Limb (tissue), 2 donors: ENCODE measurements at regions not wholly inside any gene's neighbourhood (a gene's known extent, or its start where the extent isn't known, plus 50 kb on each side); places are given as distances from the start of the nearest gene placed in this dataset.

ENCODE experiments used
- DNase-seq, 2 donors: peaks; one replicate each; pipeline ENCODE4 v3.0.0-alpha.2; 2016; ENCODE audit errors: extremely low spot score in 2 of 2

- no peak for DNase-seq
These were observed 277.6 kb downstream of the ZNF608 start for GRCh38 chr5:124468671-124469411.

- no peak for DNase-seq
These were observed 278.7 kb downstream of the ZNF608 start for GRCh38 chr5:124467745-124468144.

GRCh38 chr5:124466011-124466410 lies 280.4 kb downstream of the ZNF608 start:
- no peak for DNase-seq

DNA sequence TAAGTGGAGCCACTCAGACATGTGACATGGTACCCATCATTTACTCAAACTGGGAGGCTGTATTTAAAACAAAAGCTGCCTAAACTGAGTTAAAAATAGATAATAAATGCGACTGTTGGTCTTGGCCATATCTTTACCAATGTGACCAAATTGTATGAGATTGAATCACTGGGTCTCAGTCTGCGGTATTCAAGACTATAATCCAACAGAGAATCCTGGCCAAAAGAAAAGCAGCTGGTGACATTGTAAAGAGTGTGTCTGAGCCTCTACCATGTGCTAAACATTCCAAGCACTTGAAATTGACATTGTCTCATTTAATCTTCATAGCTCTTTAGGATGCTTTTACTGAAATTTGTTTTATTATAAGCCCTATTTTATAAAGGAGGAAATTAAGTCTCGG lies 282.6 kb downstream of the ZNF608 start:
- DNase-seq = no peak

DNA sequence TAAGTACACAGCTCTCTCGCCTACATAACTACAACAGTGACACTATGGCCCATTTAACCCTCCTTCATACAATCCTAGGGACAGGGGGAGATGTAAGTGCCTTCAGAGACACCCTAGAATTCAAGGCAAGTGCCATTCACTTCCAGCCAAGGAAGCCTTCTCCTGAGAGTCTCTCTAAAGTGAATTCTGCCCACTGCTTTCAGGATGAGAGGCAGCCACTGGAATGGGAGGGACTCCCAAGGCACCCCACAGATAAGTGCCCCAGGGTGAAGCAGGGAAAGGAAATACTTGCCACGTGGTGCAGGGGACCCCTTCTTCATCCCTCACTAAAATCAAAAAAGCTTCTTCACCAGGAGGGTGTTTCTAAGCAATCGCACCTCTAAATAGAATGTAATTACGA lies 283.7 kb downstream of the ZNF608 start:
- DNase-seq = no peak

GRCh38 chr5:124461941-124462340 lies 284.5 kb downstream of the ZNF608 start:
- DNase-seq = no peak

DNA sequence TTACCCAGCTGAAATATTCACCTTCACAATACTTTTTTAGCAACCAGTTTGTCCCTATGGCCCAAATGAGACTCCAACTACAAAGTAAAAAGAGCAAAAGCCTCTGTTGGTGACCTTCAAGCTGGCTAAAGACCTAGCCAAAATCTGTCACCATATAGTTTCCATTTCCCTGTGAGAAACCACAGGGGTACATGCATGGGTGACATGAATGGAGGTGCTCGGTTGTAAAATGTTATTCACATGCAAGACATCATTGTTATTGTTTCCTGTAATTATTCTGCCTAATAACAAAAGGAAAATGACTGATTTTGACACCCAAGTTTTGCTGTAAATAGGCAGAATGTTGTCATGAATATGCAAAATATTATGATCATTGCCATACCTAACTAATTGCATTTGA lies 285.3 kb downstream of the ZNF608 start:
- no peak for DNase-seq

- peak in 1 of 2 donors; percentile 40 for DNase-seq
These were observed 285.8 kb downstream of the ZNF608 start for GRCh38 chr5:124460642-124461041.

GRCh38 chr5:124459984-124460383 lies 286.5 kb downstream of the ZNF608 start:
- DNase-seq = peak; percentile 35 to 55

- no peak for DNase-seq
These were observed 288.5 kb downstream of the ZNF608 start for GRCh38 chr5:124457901-124458300.

DNA sequence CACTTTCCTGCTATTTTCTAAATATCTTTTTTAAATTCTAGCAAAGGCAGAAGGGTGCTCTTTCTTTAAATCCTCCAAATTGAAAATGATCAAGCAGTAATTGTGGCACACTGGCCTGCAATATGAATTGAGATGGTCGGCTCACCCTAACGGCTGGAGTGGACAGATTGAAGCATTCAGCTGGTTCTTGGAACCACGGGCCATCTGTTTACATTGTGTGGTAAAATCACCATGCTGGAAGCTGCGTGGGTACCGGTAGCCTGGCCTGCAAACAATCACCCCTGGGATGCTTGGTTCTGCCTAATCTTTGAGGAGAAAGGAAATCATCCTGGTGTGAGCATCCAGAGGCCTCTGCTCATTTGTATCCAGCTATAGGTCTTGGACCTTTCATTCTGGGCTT lies 289.3 kb downstream of the ZNF608 start:
- DNase-seq = no peak

- no peak for DNase-seq
These were observed 290.2 kb downstream of the ZNF608 start for GRCh38 chr5:124456249-124456648.

DNA sequence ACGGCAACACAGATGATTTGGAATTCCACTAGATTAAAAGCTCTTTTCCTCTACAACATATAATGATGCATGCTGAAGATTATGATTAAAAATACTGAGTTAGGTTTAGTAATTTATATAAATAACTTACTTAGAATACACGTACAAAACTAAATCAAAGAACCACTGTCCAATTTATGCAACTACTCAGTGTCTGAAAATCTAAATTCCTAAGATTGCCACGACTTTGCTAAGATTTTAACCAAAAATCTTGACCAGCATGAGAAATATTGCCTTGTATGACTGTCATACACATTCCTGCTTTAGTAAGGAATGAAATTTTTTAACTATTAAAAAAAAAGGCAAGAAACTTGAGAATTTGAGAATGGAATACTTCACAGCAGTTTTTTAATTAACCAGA lies 292.4 kb downstream of the ZNF608 start:
- no peak for DNase-seq

GRCh38 chr5:124453221-124454051 lies 293.0 kb downstream of the ZNF608 start:
- no peak for DNase-seq

DNA sequence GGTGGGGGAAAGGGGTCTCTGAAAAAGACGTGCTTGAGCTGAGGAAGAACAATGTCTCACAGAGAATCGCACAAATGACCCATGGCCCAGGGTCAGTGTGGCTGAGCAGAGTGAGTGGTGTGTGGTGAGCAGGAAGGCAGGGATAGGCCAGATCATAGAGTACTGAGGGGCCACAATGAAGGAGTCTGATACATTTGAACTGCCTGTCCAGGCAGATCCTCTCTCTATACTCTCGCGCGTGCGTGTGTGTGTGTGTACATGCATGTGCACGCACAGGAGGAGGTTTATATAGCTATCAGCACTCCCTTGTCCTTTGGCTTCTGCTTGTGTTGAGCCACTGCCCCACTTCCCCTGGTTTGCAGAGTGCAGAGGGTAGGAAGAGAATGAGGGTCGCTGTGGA lies 294.0 kb downstream of the ZNF608 start:
- DNase-seq = no peak

DNA sequence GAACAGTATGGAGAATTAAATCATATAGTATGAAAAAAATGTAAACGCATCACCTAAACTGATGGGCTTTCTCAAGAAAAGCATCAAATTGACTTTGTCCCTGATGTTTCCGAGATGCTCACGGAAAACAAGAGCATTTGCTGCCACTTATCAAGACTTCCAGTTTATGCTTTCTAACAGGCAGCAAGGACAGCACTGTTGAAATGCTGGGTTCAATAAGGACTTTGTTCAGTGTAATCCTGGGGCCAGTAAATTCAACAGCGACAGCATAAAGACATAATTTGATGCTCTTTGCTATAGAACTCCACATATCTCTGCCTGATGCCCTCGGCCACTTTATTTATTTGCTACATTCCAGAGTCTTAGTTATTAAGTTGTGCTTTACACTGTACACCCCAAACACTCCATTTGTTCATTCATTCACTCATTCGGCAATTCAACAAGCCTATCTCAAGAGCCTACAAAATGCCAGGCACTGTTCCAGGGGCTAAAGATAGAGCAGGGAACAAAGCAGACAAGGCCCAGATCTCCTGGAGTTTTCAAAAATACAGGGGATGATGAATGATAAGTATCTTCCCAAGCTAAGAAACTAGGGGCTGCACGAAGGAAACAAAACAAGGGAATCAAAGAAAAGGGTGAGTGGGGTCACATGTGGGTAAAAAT lies 294.6 kb downstream of the ZNF608 start:
- DNase-seq = no peak

- no peak for DNase-seq
These were observed 300.3 kb downstream of the ZNF608 start for GRCh38 chr5:124446120-124446519.

GRCh38 chr5:124445070-124445619 lies 301.3 kb downstream of the ZNF608 start:
- no peak for DNase-seq

DNA sequence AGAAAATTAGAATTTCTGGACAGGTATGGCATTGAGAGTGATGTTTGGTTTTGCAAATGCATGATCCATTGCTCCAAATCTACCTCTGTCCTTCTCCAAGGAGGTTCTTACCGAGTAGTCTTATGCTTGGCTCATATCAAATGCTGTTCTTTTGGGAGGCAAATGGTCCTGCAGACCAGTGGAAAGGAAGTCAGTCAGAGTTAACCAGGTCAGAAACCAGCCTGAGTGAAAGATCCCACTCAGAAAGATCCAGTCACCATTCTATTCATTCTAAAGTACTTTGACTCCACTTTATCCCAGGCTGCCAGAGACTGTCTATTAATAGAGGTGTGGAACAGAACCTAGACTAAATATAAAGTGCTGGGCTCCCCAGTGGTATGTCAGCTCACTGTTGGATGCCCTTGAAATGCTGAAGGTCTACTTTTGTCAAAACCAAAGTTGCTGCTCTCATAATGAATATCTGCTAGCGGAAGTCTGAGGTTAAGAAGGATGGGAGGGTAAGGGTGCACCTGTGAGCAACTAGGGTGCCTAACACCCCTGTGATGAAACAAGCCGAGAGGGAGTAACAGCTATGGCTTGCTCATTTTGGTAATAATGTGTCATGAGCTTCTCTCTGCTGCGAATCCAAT lies 302.2 kb downstream of the ZNF608 start:
- no peak for DNase-seq

DNA sequence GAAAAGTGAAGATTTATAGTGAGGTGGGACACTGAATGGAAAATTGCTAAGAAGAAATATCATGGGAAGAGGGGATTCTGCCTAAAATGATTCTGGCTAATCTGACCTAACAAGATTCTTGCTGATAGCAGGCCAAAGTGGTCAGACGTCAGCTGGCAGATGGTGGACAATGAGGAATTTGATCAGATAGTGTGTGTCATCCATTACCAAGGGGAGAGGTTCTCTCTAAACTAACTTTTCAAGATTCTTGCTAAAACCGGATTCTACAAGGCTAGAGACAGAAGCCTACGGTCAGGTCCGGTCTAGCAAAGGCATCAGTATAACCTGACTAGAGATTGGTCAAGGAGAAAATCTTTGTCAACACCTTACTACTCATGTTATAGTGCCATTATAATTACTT lies 306.0 kb downstream of the ZNF608 start:
- no peak for DNase-seq

DNA sequence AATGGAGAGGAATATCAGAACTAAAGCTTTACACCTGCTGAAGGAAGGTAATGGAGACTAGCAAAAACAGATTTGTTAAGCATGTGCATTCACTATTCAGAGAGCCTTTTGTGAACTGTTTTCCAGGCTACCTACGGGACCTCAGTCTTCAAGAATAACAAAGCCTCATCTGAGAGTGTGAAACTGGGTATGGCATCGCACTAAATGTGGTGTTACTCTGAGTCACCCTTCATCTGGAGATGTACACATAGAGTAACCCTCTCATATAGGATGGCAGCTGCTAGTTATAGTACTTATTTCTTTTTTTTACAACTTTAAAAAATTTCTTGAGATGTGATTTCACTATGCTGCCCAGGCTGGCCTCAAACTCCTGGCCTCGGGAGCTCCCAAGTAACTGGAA lies 306.8 kb downstream of the ZNF608 start:
- DNase-seq = no peak

DNA sequence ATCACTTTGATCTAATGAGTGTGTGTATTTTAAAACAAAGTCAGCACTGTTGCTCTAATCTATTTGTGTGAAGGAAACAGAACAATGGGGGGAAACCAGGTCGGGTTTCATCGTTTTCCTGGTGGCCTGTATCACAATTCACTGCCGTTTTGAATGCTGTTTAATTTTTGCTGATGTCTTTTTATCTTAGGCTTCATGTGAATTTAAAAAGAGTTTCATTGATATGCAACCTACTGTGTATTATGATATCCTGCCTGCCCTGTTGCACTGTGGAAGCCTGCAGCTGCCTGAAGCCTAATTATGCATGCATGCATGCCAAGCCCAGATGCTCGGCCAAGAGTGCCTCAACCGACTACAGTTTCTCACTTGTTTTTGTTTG lies 307.5 kb downstream of the ZNF608 start:
- DNase-seq = peak; percentile 47 to 55
